ENCODE measurements at regions not wholly inside any gene's neighbourhood (a gene's known extent, or its start where the extent isn't known, plus 50 kb on each side); places are given as distances from the start of the nearest gene placed in this dataset.

DNA sequence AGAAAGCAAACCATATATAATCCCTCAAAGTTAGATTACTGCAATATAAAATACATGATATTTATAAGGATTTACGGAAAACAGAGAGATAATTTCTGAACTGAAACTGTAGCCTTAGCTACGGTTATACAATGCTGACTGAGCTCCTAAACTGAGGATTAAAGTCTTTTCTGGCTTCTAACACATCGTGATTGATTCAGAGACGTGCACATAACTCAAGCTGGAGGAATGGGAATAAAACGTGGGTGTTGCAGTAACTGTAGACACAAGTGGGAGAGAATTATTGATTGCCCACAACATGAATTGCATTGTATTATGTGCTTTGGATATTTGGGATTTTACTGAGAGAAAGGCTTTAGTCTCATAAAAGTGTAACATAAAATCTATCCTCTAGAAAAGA, 418.0 kb upstream of the OPRM1 start:
- TF ChIP-seq, protein P1, sequence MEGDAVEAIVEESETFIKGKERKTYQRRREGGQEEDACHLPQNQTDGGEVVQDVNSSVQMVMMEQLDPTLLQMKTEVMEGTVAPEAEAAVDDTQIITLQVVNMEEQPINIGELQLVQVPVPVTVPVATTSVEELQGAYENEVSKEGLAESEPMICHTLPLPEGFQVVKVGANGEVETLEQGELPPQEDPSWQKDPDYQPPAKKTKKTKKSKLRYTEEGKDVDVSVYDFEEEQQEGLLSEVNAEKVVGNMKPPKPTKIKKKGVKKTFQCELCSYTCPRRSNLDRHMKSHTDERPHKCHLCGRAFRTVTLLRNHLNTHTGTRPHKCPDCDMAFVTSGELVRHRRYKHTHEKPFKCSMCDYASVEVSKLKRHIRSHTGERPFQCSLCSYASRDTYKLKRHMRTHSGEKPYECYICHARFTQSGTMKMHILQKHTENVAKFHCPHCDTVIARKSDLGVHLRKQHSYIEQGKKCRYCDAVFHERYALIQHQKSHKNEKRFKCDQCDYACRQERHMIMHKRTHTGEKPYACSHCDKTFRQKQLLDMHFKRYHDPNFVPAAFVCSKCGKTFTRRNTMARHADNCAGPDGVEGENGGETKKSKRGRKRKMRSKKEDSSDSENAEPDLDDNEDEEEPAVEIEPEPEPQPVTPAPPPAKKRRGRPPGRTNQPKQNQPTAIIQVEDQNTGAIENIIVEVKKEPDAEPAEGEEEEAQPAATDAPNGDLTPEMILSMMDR (IDR thresholded peaks at IDR 0.05), result no peak
- no peak for TF ChIP-seq POLR2A (IDR thresholded peaks at IDR 0.05)
